Heart left ventricle (tissue), 13 donors: ENCODE measurements at regions not wholly inside any gene's neighbourhood (a gene's known extent, or its start where the extent isn't known, plus 50 kb on each side); places are given as distances from the start of the nearest gene placed in this dataset.
"Not testable (repeated sequence)": the region's sequence is repeated elsewhere in the genome, so short reads cannot be mapped to it uniquely, and the experiment has no call there.

Experiments used
- POLR2A ChIP-seq, 2 donors: fragments of 450-650 bp; IDR thresholded peaks; one replicate each; pipeline ENCODE4 v1.6.1; 2017; ENCODE audit warnings: antibody characterized with exemption in 2 of 2, mild to moderate bottlenecking in 2 of 2, moderate library complexity in 2 of 2
- TF ChIP-seq, protein P1 (sequence below), 12 donors: fragments of 200-600 bp; sonication (generic) in 4 of 12; IDR thresholded peaks; one replicate each; pipeline versions ENCODE4 v1.5.0 to v1.8.0; 2018 to 2022; ENCODE audit warnings: antibody characterized with exemption in 12 of 12, mild to moderate bottlenecking in 5 of 12
- donor health status: ischemic (EF 13 %, LVEDD 7.1; RV severe dilation, severe dysfunction).
- donor health status: DM: no; HTN: yes; CAD: no.
- donor health status: DM: no; HTN: no; CAD: no.
- donor health status: ischemic (EF 25% LVEDD 6.9; RV normal size, moderate dysfunction).
- donor health status: ischemic (EF 25% LVEDD 5.7; RV mildly dilated, moderate dysfunction).
- donor health status: ischemic (EF 35%, LVEDD 5.7; RV mildly dilated, moderate dysfunction).
- donor health status: nonischemic (EF 11% LVEDD 7.7; RV severe dilation, severe dysfunction).
- donor health status: DM: yes; HTN: yes; CAD: no.
- donor health status: PGD.
- donor health status: ischemic (EF 29% LVEDD 5.4; RV normal size, mild dysfunction).
- donor health status: nonischemic (EF 23%, LVEDD 6.1; RV moderate dilation, normal function).

DNA sequence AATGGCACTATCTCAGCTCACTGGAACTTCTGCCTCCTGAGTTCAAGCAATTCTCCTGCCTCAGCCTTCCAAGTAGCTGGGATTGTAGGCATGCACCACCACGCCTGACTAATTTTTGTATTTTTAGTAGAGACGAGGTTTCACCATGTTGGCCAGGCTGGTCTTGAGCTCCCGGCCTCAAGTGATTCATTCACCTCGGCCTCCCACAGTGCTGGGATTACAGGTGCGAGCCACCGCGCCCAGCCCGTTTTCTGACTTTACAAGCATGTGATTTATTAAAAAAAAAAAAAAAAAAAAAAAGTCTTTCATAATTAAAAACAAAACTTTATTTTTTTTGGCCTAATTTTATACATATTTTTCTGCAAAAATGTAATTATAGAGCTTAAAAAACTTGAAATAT, 64.8 kb upstream of the DGKB start:
- TF ChIP-seq POLR2A (IDR thresholded peaks at IDR 0.05): not testable (repeated sequence)
- TF ChIP-seq, protein P1, sequence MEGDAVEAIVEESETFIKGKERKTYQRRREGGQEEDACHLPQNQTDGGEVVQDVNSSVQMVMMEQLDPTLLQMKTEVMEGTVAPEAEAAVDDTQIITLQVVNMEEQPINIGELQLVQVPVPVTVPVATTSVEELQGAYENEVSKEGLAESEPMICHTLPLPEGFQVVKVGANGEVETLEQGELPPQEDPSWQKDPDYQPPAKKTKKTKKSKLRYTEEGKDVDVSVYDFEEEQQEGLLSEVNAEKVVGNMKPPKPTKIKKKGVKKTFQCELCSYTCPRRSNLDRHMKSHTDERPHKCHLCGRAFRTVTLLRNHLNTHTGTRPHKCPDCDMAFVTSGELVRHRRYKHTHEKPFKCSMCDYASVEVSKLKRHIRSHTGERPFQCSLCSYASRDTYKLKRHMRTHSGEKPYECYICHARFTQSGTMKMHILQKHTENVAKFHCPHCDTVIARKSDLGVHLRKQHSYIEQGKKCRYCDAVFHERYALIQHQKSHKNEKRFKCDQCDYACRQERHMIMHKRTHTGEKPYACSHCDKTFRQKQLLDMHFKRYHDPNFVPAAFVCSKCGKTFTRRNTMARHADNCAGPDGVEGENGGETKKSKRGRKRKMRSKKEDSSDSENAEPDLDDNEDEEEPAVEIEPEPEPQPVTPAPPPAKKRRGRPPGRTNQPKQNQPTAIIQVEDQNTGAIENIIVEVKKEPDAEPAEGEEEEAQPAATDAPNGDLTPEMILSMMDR (IDR thresholded peaks at IDR 0.05): not testable (repeated sequence)
